ENCODE measurements at regions not wholly inside any gene's neighbourhood (a gene's known extent, or its start where the extent isn't known, plus 50 kb on each side); places are given as distances from the start of the nearest gene placed in this dataset.
A peak's percentile ranks its signal among the peaks of the same experiment; 100 is the strongest.

DNA sequence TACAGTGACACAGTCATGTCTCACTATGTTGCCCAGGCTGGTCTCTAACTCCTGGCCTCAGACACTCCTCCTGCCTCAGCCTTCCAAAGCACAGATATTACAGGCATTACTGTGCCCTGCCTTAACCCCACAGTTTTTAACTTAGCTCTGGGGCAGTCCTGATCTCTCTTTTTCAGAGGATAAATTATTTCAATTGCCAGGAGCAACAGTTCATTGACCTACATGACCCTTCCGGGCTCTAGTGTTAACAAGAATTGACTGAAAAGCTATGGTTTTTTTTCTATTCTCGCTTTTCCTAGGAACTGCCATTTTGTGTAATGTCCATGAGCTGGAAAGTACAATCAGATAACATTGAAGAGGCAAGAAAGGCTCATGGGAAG is 92.8 kb downstream of the HNRNPLL start:
- no peak for DNase-seq (ENCODE audit: low read depth)

DNA sequence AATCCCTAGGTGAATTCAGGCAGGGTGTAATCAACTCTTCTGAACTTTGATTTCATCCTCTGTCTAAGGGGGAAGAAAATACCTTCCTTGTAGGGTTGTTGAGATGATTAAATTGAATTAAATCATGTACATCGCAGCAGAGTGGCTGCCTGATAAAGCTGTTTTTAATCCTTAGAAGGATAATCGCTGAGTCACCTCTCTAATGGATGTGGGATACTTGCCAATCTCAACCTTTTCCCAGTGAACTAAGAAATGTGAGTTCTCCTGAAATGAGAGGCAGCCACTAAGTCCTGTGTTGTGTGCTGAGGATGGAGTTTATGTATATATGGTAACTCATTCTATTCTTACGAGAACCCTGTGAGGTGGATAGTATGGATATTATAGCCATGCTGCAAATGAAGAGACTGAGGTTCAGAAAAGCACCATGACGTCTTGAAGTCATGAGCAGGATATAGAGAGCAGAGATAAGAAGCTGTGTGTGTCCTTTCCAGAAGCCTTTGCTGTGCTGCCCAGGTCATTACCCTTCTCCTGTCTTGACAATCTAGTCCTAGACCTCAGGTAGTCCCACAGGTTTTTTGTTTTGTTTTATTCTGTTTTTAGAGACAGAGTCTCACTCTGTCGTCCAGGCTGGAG is 93.3 kb downstream of the HNRNPLL start:
- DNase-seq (ENCODE audit: low read depth): no peak

DNA sequence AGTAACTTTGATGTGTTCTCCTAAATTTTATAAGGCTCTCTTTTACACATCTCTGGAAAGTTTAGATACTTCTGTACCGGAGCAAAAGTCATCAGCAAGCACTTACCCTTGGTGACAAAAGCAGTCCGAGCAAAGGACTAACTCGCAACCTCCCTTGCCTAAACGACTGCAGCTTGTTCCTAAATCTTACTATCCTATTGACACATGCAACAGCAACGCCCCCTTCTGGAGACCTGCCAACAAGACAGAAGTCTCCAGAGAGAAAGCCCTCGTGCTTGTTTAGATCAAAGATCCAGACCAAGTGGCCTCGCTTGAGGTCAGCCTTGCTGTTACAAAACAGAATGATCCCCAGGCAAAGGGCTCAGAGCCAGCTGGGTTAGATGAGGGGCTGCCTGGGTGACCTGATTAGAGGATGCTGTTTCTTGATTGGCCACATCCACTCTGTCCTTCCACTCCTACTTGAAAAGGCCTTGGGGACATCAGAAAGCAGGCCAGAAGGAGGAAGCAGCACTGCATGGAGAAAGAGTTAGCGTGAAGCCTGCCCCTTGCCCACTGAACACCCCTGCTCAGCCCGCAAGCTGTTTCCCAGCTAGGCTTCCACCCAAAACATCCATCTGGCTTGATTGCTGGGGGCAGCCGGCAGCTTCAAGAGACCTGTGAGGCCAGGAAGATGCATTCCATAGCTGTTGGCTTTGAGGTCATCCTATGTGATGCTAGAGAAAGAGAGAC is 94.3 kb downstream of the HNRNPLL start:
- peak; percentile 66 for DNase-seq (ENCODE audit: low read depth)

DNA sequence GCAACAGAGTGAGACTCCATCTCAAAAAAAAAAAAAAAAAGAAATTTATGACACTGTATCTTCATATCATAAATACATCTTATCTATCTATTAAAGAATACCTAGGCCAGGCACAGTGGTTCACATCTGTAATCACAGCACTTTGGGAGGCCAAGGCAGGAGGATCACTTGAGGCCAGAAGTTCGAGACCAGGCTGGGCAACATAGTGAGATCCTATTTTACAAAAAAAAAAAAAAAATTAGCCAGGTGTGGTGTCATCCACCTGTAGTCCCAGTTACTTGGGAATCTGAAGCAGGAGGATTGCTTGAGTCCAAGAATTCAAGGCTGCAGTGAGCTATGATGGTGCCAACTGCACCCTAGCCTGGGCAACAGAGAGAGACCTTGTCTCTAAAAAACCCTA is 95.0 kb downstream of the HNRNPLL start:
- no peak for DNase-seq (ENCODE audit: low read depth)

DNA sequence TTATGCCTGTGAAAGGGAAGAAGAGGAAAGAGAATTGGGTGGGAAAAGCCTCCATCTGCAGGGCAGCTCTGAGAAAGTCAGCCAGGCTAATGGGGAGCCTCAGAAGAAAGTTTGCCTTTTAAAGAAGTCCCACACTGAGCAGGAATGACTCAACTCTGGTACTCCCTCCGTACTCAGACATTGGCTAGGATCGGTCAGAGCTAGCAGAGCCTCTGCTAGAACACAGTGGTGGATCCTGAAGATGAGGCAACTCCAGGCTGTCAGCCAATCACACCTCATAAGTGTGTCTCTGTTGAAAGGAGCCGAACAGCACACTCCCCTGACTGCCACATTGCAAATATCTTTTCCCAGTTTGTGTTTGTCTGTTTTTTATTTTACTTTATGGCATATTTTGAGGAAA is 96.9 kb downstream of the HNRNPLL start:
- no peak for DNase-seq (ENCODE audit: low read depth)

DNA sequence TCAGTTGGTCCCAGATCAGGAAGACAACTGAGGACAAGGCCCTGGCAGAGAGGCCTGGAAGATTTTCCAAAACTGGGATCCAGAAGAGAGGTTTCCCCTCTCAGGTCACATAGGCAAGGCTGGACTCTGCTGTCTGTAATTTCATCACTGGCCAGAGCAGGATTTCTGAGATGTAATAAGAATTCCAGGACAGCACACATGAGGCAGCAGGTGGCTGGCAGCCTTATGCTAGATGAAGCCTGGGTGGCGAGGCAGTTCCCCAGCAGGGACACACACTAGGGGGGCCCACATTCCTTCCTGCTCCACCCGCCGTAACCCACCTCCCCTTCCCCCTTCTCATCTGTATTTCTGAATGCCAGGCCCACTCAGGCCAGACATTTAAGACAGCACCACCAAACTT is 98.6 kb downstream of the HNRNPLL start:
- DNase-seq (ENCODE audit: low read depth): no peak

DNA sequence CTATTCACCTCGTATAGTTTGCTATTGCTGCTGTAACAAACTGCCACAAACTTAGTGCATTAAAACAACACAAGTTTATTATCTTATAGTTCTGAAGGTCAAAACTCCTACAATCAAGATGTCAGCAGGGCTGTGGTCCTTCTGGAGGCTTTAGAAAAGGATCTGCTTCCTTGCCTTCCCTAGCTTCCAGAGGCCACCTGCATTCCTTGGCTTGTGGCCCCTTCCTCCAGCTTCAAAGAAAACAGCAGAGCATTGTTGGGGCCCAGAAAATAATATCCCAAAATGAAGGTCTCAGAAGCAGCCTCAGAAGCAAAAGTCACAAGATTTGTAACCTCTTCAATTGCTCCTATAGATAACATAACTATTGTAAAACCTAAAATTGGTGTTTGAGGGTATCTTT is 100.6 kb downstream of the HNRNPLL start:
- no peak for DNase-seq (ENCODE audit: low read depth)

DNA sequence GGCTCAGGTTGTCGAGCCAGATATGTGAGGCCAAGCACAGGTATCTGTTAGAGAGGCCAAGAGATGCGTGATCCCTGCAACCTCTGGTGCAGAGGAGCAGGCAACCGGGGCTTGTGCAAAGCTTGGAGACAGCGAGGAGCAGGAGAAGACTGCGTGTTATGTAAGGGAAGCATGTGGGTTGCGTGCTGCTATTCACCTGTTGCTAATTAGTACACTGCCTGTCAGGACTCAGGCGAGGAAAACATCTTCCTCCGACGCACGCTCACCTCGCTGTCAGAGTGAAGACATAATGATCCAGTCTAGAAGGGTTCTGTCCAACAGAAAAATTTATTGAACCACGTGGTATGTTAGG is 102.5 kb downstream of the HNRNPLL start:
- no peak for DNase-seq (ENCODE audit: low read depth)

DNA sequence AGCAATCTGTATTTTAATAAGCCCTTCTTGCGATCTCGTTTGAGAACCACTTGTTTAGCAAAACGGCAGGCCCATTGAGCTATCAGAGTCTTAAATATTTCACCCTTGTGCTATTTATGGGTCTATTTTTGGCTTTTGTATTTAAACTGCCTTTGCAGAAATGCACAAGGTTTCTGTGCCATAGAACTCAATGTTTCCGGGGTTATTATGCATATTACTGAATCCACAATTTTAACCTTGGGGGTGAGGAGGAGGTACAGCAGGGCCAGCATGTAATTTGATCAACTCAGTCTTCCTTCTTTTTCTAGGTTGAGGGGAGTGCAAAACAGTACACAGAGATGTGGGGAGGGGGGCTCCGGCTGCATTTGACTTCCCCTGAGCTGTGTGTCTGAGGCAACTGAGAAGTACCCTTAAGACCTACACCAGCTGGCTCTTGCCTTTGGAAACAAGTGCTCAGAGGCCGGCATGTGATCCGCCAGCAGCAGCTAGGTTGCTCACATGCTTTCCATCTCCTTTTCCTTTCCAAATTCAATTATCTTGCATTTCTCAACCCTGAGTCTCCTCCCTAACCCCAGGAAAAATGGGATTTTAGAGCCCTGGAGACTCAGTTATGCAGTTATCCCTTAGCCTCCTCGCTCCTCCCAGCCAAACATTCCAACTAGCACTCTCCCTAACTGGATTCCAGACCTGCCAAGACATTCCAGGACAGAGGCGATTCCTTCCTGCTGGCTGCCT is 103.0 kb downstream of the HNRNPLL start:
- no peak for DNase-seq (ENCODE audit: low read depth)

DNA sequence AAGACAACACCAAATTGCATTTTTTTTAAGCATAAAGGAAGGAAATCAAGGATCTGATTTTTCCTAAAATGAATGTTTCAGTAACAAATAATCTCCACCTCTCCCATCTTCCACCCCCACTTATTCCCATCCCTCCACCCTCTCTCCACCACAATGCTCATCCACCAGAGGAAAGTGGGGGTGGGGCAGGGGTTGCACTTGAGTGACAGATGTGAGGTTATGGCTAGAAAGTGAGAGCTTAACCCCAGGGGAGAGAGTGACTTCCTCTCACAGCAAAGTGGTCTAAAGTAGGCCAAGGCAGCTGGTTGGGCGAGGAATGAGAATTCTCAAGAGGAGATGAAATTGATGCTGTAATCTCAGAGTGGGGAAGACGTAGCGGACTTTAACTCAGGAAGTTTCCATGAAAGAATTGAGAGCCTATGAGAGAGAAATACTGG is 104.7 kb downstream of the HNRNPLL start:
- DNase-seq (ENCODE audit: low read depth): no peak

DNA sequence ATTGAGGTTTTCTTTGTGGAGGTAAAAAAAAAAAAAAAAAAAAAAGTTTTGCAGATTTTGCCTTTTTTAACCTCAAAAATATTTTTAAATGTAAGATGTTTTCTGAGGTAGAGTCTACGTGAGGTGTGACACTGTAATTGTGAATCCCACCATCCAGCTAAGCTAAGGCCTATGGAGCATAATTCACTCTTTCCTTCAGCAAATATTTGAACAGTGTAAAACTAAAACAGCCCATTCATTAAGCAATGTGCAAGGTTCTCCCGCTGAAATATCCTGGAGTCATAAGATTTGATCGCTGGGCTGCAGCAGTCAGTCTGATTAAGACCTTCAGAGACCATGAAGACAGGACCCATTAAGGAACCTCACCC is 105.1 kb downstream of the HNRNPLL start:
- no peak for DNase-seq (ENCODE audit: low read depth)

DNA sequence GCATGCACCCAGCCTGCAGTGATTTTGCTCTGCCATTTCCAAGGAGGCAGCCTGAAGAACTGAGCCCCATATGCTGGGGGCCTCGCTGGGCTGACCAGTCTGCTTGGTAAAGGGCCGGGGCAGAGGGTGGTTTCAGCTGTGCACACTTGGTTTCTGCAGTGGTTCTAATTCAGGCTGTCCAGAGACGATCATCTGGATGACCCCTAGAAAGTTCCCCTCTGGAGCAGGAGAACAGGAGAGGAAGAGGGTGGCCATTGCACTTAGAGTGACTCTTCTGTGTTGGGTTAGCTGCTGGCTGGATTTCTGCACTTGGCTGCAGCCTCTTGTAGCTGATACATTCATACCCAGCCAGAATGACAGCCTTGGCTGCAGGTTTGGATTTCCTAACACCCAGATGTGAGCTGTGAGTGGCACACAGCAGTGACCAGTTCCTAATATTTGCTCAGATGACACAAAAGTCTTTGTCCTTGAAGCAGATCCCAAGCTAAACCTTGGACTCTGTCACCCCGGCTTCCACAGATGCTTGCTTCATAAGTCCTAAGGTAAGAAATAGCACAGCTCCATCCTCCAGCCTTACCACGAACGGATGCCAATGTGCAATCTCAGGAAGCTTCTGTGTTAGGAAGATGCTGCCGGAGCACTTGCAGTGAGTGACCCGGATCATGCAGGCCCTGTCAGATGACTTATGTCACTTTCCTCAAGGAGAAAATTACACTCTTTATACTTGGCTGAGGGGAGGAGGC is 105.6 kb downstream of the HNRNPLL start:
- no peak for DNase-seq (ENCODE audit: low read depth)

DNA sequence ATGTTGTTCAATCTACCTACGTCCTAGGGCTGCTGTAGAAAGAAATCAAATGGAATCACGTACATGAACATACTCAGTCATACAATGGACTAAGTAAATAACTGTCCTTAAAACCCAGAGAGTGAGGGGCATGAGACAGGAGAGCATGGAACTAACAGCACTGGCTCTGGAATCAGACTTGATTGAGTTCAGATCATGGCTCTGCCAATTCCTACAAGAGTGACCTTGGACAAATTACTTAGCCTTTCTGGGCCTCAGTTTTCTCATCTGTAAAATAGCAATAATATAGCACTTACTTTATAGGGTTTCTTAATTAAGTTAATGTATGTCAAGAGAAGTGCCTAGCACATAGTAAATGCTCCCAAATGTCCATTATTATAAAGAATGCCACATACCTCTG is 106.8 kb downstream of the HNRNPLL start:
- DNase-seq (ENCODE audit: low read depth): no peak

DNA sequence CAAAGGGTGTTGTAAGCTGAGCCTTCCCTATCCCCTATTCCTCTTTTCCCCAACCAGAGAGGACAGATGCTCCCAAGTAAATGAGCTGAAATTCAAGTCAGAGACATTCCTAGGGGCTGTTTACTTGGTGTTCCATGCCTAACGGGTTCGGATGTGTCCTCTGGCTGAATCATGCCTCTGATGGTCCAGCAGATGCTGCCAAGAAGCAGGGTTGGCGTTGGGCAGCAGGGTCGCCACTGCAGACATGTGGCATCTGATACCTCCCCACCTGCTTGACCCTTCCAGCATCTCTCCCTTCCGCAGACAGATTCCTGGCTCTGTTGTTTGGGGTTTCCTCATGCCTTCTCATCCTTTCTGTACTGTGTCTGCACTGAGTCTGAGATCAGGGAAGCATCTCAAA is 108.3 kb downstream of the HNRNPLL start:
- no peak for DNase-seq (ENCODE audit: low read depth)

DNA sequence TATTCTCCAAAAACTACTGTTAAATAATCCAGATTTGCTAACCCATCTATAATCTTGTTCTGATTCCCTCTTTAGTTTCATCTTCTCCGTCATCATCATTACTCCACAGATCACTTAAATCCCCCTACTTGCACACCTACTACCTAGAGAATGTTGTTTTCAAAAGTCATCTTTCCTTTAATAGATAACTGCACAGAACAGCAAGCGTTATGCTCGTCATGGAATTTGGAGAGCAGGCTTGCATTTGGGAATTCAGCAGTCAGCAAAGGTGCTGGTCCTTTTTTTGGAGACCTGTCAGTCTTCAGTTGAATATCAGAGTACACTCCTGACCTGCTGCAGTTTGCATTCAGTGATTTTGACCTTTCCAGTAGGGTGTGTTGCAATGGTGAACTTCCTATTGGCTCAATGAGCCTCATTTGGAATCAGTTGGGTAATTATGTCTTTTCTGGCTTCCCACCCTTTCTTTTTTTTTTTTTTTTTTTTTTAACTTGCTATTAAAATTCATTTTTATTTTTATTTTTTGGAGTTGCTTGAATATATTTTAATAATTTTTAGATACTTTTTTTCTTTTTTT is 110.6 kb downstream of the HNRNPLL start:
- no peak for DNase-seq (ENCODE audit: low read depth)

DNA sequence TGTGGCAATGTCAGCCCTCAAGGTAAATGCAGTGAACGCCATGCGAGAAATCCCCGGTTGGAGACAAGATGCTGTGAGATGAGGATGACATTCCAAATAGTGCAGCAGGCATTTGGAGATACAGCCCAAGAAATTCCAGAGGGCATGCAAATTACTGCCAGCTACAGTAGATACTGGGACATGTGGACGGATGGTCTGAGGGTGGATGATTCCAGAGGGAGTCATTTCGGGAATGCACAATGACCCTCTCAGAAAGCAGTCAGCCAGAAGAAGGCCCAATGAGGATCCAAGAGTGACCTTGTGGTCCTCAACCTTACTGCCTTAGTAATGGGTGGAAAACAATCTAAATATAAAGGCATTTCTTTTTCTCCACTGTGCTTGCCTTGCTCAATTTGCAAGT is 111.3 kb downstream of the HNRNPLL start:
- DNase-seq (ENCODE audit: low read depth): no peak

DNA sequence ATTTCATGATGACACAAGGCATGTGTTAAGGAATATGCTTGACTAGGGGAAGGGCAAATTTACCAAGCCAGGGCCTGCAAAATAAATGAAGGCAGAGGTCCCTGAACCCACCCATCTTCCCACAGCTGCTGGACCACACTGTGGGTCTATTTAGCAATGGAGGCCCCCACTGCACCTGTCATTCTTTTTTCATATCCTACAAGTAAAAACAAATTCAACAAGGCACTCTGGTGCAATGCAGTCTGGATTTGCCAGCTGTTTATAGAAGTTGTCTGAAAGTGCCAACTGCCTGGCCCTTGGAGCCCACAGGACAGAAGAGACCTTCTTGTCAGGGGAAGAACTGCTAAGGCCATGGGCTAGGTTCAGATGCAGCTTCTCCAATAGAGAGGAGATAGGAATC is 112.8 kb upstream of the ATL2 start:
- no peak for DNase-seq (ENCODE audit: low read depth)

DNA sequence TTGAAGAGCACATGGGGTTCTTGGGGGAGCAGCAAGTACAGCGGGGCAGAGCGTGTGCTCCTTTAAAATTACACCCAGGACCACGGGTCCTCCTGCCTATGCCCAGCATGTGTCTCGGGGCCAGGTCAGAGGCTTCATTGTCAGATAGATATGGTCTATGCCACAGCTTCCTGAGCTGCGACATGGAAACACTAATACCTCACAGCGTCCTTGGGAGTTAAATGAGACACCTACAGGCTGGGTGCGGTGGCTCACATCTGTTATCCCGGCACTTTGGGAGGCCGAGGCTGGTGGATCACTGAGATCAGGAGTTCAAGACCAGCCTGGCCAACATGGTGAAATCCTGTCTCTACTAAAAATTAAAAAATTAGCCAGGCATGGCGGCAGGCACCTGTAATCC is 110.8 kb upstream of the ATL2 start:
- DNase-seq (ENCODE audit: low read depth): no peak

DNA sequence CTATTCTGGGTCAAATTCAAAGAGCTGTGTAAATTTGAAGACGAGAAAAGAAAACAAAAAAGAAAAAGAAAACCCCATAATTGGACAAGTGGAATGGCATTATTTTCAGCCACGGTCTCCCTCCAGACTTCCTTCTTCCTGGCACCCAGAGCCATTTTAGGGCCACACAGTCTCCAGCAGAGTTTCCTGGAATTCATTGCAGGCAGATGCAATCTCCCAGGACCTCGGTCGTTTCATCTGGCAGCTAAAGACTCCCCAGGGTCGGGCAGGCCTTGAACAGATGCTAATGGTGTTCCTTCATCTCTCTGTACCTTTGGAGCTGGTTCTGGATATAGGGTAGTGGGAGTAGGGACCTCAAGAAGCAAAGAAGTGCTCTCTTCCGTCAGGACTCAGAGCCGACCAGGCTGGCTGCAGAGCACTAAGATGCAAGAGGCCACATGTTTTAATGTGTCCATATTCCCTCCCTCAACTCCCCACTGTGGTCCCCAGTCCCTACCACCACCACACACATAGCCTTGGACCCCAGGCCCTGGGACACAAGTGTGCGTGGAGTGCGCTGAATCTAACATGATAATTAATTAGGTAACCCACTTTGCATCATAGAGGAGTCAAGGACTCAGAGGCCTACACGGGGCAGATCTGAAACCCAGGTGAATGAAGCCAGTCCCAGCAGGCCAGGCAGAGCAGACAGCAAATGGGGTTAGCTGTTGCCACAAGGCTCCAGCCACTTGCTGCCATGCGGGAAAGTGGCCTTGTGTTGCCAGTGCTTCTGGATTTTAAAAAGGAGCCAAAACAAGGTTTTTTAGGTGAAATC is 109.3 kb upstream of the ATL2 start:
- DNase-seq (ENCODE audit: low read depth): no peak

DNA sequence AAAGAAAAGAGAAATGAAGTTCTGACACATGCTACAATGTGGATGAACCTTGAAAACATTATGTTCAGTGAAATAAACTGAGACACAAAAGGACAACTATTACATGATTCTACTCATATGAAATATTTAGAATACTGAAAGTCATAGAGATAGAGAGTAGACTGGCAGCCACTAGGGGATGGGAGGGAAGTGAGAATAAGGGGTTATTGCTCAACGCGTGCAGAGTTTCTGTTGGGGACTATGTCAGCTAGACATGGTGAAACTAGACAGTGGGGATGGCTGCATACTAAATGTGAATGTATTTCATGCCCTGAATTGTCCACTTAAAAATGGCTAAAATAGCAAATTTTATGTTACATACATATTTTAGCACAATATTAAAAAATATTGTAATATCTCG is 108.7 kb upstream of the ATL2 start:
- no peak for DNase-seq (ENCODE audit: low read depth)

DNA sequence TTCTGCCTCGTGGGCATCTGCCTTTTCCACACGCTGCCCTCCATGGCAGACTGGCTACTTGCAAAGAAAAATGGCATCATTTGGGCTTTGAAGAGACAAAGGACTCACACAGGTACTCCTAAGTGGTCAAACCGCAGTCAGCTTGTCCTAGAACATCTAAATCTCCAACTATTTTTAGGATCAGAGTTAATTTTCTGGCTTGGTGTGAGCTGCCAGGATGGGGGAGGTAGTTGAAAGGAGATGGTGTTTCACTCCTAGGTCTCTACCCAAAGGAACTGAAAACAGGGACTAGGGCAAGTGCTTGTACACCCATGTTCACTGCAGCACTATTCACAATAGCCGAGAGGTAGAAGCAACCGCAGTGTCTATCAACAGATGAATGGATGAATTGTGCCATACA is 107.9 kb upstream of the ATL2 start:
- DNase-seq (ENCODE audit: low read depth): no peak

Data from stimulated activated CD8-positive, alpha-beta memory T cell treated with anti-CD3 and anti-CD28 coated beads, Interleukin-15, amount 100 ng/mL, for 1 hour (primary cell).